ENCODE measurements at regions not wholly inside any gene's neighbourhood (a gene's known extent, or its start where the extent isn't known, plus 50 kb on each side); places are given as distances from the start of the nearest gene placed in this dataset.
A peak's percentile ranks its signal among the peaks of the same experiment; 100 is the strongest.

DNA sequence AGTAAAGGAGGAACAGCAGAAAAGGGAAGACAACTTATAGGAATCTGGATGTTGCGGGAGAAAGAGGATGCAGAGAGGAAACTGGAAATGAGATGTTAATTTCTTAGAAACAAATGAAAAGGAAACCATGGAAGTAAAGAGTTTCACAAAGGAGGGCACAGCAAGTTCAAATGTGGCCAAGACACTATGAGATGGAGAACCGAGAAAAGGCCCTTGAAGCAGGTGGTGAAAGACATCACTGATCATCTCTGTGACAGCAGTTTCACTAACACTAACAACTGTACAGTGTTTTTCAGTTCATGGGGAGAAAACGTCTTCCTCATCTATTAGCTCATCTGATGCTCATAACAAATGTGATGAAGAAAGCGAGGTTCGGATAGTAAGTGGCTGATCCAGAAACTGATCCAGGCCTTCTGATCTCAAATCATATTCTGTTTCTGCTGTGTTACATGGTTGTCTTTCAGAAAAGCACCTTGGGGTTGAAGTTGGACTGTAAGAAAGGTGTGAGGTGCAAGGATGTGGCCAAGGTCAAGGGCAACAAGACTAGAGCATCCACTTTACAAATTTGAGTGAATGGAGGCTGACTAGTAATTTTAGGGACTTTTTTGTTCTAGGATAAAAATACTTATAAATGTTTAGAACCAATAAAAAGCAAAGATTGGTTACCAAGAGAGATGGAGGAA, 492.1 kb upstream of the CADM1 start:
- Histone ChIP-seq H3K27me3 (ENCODE audit: control insufficient read depth in 3 of 3, insufficient read depth in 3 of 3, low read depth in 1 of 3, low read length in 3 of 3) (no peaks in the 10 kb centered on the region), H3K23ac (ENCODE audit: low read depth, low read length, poor library complexity) (no peak overlapping the region), H3K9me3 (replicated peaks in 1 of 2; ENCODE audit: control insufficient read depth in 2 of 2, insufficient read depth in 1 of 2, low read depth in 1 of 2, low read length in 2 of 2) (peaks cover 0 to 3% of the 10 kb centered on the region in 2 donors), H3K18ac (ENCODE audit: low read length) (no peak overlapping the region), H4K91ac (ENCODE audit: low read depth, low read length, poor library complexity) (no peak overlapping the region), H2BK12ac (ENCODE audit: low read length) (no peak overlapping the region), H3K36me3 (replicated peaks in 1 of 2; ENCODE audit: control insufficient read depth in 2 of 2, insufficient read depth in 2 of 2, low read length in 2 of 2) (no peaks in the 10 kb centered on the region), H3K4ac (ENCODE audit: low read length) (no peak overlapping the region), H2BK120ac (ENCODE audit: low read depth, low read length) (no peak overlapping the region), H2AK5ac (ENCODE audit: low read depth, low read length) (no peak overlapping the region), H3K4me1 (ENCODE audit: control insufficient read depth in 2 of 2, insufficient read depth in 1 of 2, low read depth in 1 of 2, low read length in 2 of 2) (peaks cover 0 to 8% of the 10 kb centered on the region in 2 donors), H2BK15ac (ENCODE audit: low read length) (no peak overlapping the region), H3K27ac (replicated peaks; ENCODE audit: low read length) (no peak overlapping the region), H2AFZ (ENCODE audit: low read length) (no peak overlapping the region), H3K79me1 (ENCODE audit: low read depth, low read length) (no peaks in the 10 kb centered on the region), H2BK5ac (ENCODE audit: low read length) (no peak overlapping the region), H3K9ac (ENCODE audit: low read depth, low read length, poor library complexity) (no peak overlapping the region), H4K8ac (ENCODE audit: low read depth, low read length) (no peak overlapping the region), H3K4me3 (ENCODE audit: low read length in 2 of 2) (no peak overlapping the region), H3K14ac (ENCODE audit: low read length) (no peak overlapping the region), H3K4me2 (ENCODE audit: insufficient read depth, low read length, poor library complexity, severe bottlenecking) (no peak overlapping the region)
- no CpG with 5 or more reads among the region's 5 CpGs for WGBS, 2 donors (ENCODE audit: extremely low coverage in 2 of 2, insufficient read length in 2 of 2, insufficient replicate concordance in 1 of 2)
- no peak for DNase-seq (ENCODE audit: low spot score)

DNA sequence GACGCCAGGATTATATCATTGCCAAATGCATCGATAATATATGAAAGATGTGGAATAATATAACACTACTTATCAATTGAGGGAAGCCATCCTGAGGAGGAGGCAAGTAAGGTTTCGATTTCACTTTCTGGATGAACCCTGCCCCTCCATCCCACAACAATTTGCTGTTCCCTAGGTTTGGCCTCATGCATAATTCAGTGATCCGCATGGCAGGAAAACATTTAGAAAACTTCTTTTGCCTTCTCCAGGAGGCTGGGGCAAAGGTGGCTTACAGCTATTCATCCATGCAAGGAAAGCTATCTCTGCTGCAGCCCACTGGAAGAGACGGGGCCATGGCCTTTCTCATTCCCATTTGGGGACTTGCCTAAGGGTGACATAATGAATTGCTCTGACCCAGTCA, 489.4 kb upstream of the CADM1 start:
- no peak overlapping the region for H3K27ac ChIP-seq (replicated peaks; ENCODE audit: low read length)
- no peak overlapping the region for H3K4me2 ChIP-seq (ENCODE audit: insufficient read depth, low read length, poor library complexity, severe bottlenecking)
- H3K18ac ChIP-seq (ENCODE audit: low read length) = no peak overlapping the region
- H3K9me3 ChIP-seq (replicated peaks in 1 of 2; ENCODE audit: control insufficient read depth in 2 of 2, insufficient read depth in 1 of 2, low read depth in 1 of 2, low read length in 2 of 2) = peaks cover 0 to 3% of the 10 kb centered on the region in 2 donors
- no peak overlapping the region for H2BK15ac ChIP-seq (ENCODE audit: low read length)
- no peak for DNase-seq (ENCODE audit: low spot score)
- H2AK5ac ChIP-seq (ENCODE audit: low read depth, low read length) = no peak overlapping the region
- H3K79me1 ChIP-seq (ENCODE audit: low read depth, low read length) = no peaks in the 10 kb centered on the region
- H2BK120ac ChIP-seq (ENCODE audit: low read depth, low read length) = no peak overlapping the region
- no peak overlapping the region for H3K23ac ChIP-seq (ENCODE audit: low read depth, low read length, poor library complexity)
- H3K4me1 ChIP-seq (ENCODE audit: control insufficient read depth in 2 of 2, insufficient read depth in 1 of 2, low read depth in 1 of 2, low read length in 2 of 2) = peaks cover 2 to 8% of the 10 kb centered on the region in 2 donors
- H2BK5ac ChIP-seq (ENCODE audit: low read length) = no peak overlapping the region
- no CpG with 5 or more reads among the region's 5 CpGs for WGBS, 2 donors (ENCODE audit: extremely low coverage in 2 of 2, insufficient read length in 2 of 2, insufficient replicate concordance in 1 of 2)
- no peak overlapping the region for H4K91ac ChIP-seq (ENCODE audit: low read depth, low read length, poor library complexity)
- H3K9ac ChIP-seq (ENCODE audit: low read depth, low read length, poor library complexity) = no peak overlapping the region
- no peak overlapping the region for H2AFZ ChIP-seq (ENCODE audit: low read length)
- H3K36me3 ChIP-seq (replicated peaks in 1 of 2; ENCODE audit: control insufficient read depth in 2 of 2, insufficient read depth in 2 of 2, low read length in 2 of 2) = no peaks in the 10 kb centered on the region
- H2BK12ac ChIP-seq (ENCODE audit: low read length) = no peak overlapping the region
- no peak overlapping the region for H3K4ac ChIP-seq (ENCODE audit: low read length)
- no peak overlapping the region for H4K8ac ChIP-seq (ENCODE audit: low read depth, low read length)
- H3K14ac ChIP-seq (ENCODE audit: low read length) = no peak overlapping the region
- H3K4me3 ChIP-seq (ENCODE audit: low read length in 2 of 2) = no peak overlapping the region
- H3K27me3 ChIP-seq (ENCODE audit: control insufficient read depth in 3 of 3, insufficient read depth in 3 of 3, low read depth in 1 of 3, low read length in 3 of 3) = no peaks in the 10 kb centered on the region

DNA sequence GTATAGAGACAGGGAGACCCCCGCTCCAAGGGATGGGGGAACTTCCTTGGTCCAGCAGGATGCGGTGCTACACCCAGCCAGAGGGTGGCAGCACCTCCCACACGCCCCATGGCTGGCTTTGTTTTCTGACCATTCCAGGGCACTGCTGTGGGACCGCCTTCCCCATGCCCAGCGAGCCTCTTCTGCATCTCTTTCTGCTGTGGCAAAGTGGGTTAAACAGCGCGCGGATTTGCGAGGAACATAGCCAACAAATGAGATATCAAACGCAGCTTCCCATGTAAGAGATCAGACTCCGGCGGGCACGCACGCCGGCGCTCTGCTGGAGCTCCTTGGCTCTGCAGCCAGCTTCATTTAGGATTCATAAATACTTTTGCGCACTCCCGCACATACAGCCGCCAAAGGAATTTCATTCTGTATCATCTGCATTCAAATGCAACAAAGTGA, 485.8 kb upstream of the CADM1 start:
- Histone ChIP-seq H2AFZ (ENCODE audit: low read length) (no peak overlapping the region), H3K4ac (ENCODE audit: low read length) (no peak overlapping the region), H2BK15ac (ENCODE audit: low read length) (no peak overlapping the region), H4K8ac (ENCODE audit: low read depth, low read length) (no peak overlapping the region), H3K23ac (ENCODE audit: low read depth, low read length, poor library complexity) (no peak overlapping the region), H3K4me2 (ENCODE audit: insufficient read depth, low read length, poor library complexity, severe bottlenecking) (no peak overlapping the region), H2BK5ac (ENCODE audit: low read length) (peak overlapping the region; percentile 6), H2AK5ac (ENCODE audit: low read depth, low read length) (no peak overlapping the region), H2BK120ac (ENCODE audit: low read depth, low read length) (no peak overlapping the region), H3K18ac (ENCODE audit: low read length) (no peak overlapping the region), H3K4me3 (ENCODE audit: low read length in 2 of 2) (no peak overlapping the region), H4K91ac (ENCODE audit: low read depth, low read length, poor library complexity) (no peak overlapping the region), H3K9ac (ENCODE audit: low read depth, low read length, poor library complexity) (no peak overlapping the region), H3K4me1 (ENCODE audit: control insufficient read depth in 2 of 2, insufficient read depth in 1 of 2, low read depth in 1 of 2, low read length in 2 of 2) (peaks cover 2 to 8% of the 10 kb centered on the region in 2 donors), H3K14ac (ENCODE audit: low read length) (no peak overlapping the region), H3K9me3 (replicated peaks in 1 of 2; ENCODE audit: control insufficient read depth in 2 of 2, insufficient read depth in 1 of 2, low read depth in 1 of 2, low read length in 2 of 2) (peaks cover 0 to 3% of the 10 kb centered on the region in 2 donors), H2BK12ac (ENCODE audit: low read length) (no peak overlapping the region), H3K79me1 (ENCODE audit: low read depth, low read length) (no peaks in the 10 kb centered on the region), H3K36me3 (replicated peaks in 1 of 2; ENCODE audit: control insufficient read depth in 2 of 2, insufficient read depth in 2 of 2, low read length in 2 of 2) (no peaks in the 10 kb centered on the region), H3K27me3 (ENCODE audit: control insufficient read depth in 3 of 3, insufficient read depth in 3 of 3, low read depth in 1 of 3, low read length in 3 of 3) (no peaks in the 10 kb centered on the region), H3K27ac (replicated peaks; ENCODE audit: low read length) (no peak overlapping the region)
- WGBS, 2 donors (ENCODE audit: extremely low coverage in 2 of 2, insufficient read length in 2 of 2, insufficient replicate concordance in 1 of 2) = no CpG with 5 or more reads among the region's 19 CpGs
- no peak for DNase-seq (ENCODE audit: low spot score)

DNA sequence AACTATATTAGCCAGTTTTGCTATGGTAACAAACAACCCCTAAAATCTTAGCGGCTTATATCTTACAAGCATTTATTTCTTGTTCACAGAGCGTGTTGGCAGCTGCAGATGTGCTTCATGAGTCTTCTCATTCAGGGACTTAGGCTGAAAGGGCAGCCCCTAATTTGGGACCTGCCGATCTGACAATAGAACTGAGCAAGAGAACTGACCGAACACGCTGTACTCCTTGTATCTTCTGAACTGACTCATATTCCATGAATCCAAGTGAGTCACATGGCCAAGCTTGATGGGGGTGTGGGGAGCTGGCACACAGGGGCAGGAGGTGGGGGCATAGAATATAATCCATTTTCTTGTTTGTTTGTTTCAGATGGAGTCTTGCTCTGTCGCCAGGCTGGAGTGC, 481.7 kb upstream of the CADM1 start:
- Histone ChIP-seq H3K27ac (replicated peaks; ENCODE audit: low read length) (no peak overlapping the region), H3K18ac (ENCODE audit: low read length) (no peak overlapping the region), H2BK12ac (ENCODE audit: low read length) (no peak overlapping the region), H3K9ac (ENCODE audit: low read depth, low read length, poor library complexity) (no peak overlapping the region), H3K27me3 (ENCODE audit: control insufficient read depth in 3 of 3, insufficient read depth in 3 of 3, low read depth in 1 of 3, low read length in 3 of 3) (no peaks in the 10 kb centered on the region), H2AK5ac (ENCODE audit: low read depth, low read length) (no peak overlapping the region), H2BK5ac (ENCODE audit: low read length) (no peak overlapping the region), H2BK120ac (ENCODE audit: low read depth, low read length) (no peak overlapping the region), H3K4ac (ENCODE audit: low read length) (no peak overlapping the region), H4K91ac (ENCODE audit: low read depth, low read length, poor library complexity) (no peak overlapping the region), H3K9me3 (replicated peaks in 1 of 2; ENCODE audit: control insufficient read depth in 2 of 2, insufficient read depth in 1 of 2, low read depth in 1 of 2, low read length in 2 of 2) (no peaks in the 10 kb centered on the region), H2AFZ (ENCODE audit: low read length) (no peak overlapping the region), H3K23ac (ENCODE audit: low read depth, low read length, poor library complexity) (no peak overlapping the region), H2BK15ac (ENCODE audit: low read length) (no peak overlapping the region), H3K14ac (ENCODE audit: low read length) (no peak overlapping the region), H3K4me3 (ENCODE audit: low read length in 2 of 2) (no peak overlapping the region), H3K4me2 (ENCODE audit: insufficient read depth, low read length, poor library complexity, severe bottlenecking) (no peak overlapping the region), H3K36me3 (replicated peaks in 1 of 2; ENCODE audit: control insufficient read depth in 2 of 2, insufficient read depth in 2 of 2, low read length in 2 of 2) (no peaks in the 10 kb centered on the region), H3K4me1 (ENCODE audit: control insufficient read depth in 2 of 2, insufficient read depth in 1 of 2, low read depth in 1 of 2, low read length in 2 of 2) (peaks cover 9 to 13% of the 10 kb centered on the region in 2 donors), H3K79me1 (ENCODE audit: low read depth, low read length) (no peaks in the 10 kb centered on the region), H4K8ac (ENCODE audit: low read depth, low read length) (no peak overlapping the region)
- WGBS, 2 donors (ENCODE audit: extremely low coverage in 2 of 2, insufficient read length in 2 of 2, insufficient replicate concordance in 1 of 2) = no CpG with 5 or more reads among the region's 6 CpGs
- no peak for DNase-seq (ENCODE audit: low spot score)

Data from neuronal stem cell (in vitro differentiated cells).